ENCODE measurements at regions not wholly inside any gene's neighbourhood (a gene's known extent, or its start where the extent isn't known, plus 50 kb on each side); places are given as distances from the start of the nearest gene placed in this dataset.
A peak's percentile ranks its signal among the peaks of the same experiment; 100 is the strongest.
"Not testable (repeated sequence)": the region's sequence is repeated elsewhere in the genome, so short reads cannot be mapped to it uniquely, and the experiment has no call there.

GRCh38 chr21:27885296-27885711 lies 918.4 kb upstream of the ADAMTS5 start:
- no peak for TF ChIP-seq CTCF (IDR thresholded peaks at IDR 0.05; ENCODE audit: insufficient read depth, low read length)
- no peak for DNase-seq (ENCODE audit: low read depth)
- no peak overlapping the region for H3K4me3 ChIP-seq (ENCODE audit: low read depth, low read length)

DNA sequence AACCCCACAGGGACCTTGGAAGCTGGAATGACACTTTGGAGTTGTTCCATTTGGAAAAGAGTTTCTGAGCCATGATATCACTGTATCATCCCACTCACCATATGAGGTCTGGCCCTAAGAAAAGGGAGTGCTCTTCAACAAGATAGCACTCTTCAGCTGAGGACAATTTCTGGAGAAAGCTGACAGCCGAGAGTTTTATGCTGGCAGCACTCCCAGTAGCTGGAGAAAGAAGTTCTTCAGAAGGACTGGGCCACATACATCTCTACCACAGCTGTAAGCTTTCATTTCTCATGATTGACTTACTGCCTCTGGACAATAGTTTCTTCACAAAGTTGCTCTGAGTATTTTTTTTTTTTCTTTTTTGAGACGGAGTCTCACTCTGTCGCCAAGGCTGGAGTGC lies 914.4 kb upstream of the ADAMTS5 start:
- peak; percentile 43 for DNase-seq (ENCODE audit: low read depth)
- not testable (repeated sequence) for H3K4me3 ChIP-seq (ENCODE audit: low read depth, low read length)

GRCh38 chr21:27872411-27872810 lies 905.5 kb upstream of the ADAMTS5 start:
- H3K4me3 ChIP-seq (ENCODE audit: low read depth, low read length): not testable (repeated sequence)
- DNase-seq (ENCODE audit: low read depth): peak; percentile 37

DNA sequence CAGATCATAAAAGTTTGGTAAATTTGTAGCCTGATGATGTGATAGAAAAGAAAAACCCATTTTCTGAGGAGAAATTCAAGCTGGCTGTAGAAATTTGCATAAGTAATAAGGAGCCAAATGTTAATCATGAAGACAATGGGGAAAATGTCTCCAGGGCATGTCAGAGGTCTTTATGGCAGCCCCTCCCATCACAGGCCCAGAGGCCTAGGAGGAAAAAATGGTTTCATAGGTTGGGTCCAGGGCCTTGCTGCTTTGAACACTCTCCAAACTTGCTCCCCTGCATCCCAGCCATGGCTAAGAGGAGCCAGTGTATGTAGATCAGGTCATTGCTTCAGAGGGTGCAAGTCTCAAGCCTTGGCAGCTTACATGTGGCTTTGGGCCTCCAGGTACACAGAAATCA lies 903.9 kb upstream of the ADAMTS5 start:
- DNase-seq (ENCODE audit: low read depth); H3K4me3 ChIP-seq (ENCODE audit: low read depth, low read length): not testable (repeated sequence)

- peak; percentile 84 for DNase-seq (ENCODE audit: low read depth)
- H3K4me3 ChIP-seq (ENCODE audit: low read depth, low read length): not testable (repeated sequence)
Observed at GRCh38 chr21:27860314-27860955, 893.5 kb upstream of the ADAMTS5 start.

DNA sequence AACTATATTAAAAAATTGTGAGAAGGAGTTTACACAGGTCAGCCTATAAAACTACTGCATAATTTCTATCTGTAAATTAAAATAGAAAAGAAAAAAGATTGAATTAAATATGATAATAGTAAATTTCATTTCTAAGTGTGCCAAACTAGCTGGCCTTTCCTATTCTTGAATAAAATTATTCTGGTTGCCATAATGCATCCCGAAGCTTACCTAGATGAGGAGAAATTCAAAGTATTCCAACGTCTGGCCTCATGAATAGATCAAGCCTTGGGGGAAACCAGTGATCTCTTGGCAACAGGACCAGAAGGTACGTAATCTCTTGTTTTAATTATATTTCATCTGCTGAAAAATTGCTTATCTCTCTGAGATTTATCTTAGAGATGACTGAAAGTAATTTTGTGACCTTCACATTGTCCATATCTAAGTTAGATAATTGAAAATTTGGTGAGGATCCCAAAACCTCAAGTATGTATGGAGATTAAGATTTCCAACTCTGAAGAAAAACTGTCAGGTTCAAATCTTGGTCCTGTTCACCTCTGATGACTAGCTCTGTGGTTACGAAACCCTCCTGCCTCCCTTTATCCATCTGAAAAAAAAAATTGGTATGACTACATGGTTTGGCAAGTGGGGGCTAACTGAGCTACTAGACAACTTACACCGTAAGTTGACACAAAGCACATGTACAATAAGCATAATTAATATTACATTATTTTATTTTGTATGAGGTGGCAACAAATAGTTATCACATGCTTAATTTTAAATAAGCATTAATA lies 891.4 kb upstream of the ADAMTS5 start:
- peak; percentile 91 for DNase-seq (ENCODE audit: low read depth)
- H3K4me3 ChIP-seq (ENCODE audit: low read depth, low read length): not testable (repeated sequence)

DNA sequence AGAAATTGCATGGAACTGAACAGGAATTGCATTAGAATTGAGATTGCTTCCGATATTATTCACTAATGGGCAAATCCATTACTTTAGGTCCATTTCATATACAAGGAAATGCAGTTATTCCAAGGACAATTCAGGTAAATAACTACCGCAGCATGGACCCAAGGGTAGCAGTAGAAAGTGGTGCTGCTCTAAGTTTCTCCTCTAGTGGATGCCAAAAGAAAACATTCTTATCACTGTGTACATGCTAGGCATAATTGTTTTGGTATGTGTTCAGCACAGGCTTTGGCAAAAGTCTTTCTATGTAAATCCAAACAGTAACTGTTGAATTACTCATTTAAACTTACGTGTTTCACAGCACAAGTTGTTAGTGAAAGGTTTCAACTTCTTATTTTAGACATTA lies 890.1 kb upstream of the ADAMTS5 start:
- DNase-seq (ENCODE audit: low read depth): peak; percentile 68
- H3K4me3 ChIP-seq (ENCODE audit: low read depth, low read length): not testable (repeated sequence)

DNA sequence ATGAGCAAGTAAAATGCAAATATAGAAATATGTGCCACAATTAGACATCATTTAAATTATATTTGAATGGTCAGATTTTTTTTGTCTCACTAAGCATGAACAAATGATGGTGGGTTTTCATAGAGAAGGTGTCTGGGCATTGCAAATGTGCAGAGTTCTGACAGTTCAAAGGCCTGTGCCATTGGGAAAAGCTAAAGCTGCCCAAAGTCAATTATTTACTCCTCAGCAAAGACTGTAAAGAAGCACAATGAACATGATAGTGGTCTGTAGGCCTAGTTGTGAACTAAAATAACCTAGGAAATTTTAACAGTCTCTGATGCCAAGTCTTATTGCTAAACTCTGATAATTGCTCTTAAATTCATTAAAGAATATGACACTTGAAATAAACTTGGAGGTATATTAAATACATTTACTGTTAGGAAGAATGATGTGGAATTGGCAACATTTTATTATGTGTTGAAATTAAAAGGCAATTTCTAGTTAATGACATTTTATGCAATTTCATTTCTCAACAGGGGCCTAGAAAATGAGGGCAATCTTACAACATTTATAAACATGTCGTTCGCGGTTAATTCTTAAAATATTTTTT lies 874.3 kb upstream of the ADAMTS5 start:
- no peak for TF ChIP-seq CTCF (IDR thresholded peaks at IDR 0.05; ENCODE audit: insufficient read depth, low read length)
- no peak for DNase-seq (ENCODE audit: low read depth)
- H3K4me3 ChIP-seq (ENCODE audit: low read depth, low read length): no peak overlapping the region

DNA sequence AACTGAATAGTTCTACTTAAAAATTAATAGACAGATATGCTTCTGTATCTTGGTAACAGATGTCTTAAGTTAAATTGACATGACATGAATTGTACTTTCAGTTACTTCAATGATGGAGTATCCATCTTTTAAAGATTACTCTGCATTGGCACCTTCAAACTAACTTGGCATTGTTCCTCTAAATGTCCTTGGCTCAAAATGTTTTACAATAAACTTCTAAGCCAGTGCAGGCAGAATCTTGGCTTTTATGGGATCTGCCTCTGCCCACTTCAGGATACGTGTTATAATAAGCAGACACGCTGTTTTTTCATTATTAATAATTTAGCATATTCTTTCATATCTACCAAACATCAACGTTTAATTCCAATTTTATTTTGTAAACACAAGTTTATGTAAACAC lies 873.4 kb upstream of the ADAMTS5 start:
- DNase-seq (ENCODE audit: low read depth): no peak
- no peak for TF ChIP-seq CTCF (IDR thresholded peaks at IDR 0.05; ENCODE audit: insufficient read depth, low read length)
- no peak overlapping the region for H3K4me3 ChIP-seq (ENCODE audit: low read depth, low read length)

DNA sequence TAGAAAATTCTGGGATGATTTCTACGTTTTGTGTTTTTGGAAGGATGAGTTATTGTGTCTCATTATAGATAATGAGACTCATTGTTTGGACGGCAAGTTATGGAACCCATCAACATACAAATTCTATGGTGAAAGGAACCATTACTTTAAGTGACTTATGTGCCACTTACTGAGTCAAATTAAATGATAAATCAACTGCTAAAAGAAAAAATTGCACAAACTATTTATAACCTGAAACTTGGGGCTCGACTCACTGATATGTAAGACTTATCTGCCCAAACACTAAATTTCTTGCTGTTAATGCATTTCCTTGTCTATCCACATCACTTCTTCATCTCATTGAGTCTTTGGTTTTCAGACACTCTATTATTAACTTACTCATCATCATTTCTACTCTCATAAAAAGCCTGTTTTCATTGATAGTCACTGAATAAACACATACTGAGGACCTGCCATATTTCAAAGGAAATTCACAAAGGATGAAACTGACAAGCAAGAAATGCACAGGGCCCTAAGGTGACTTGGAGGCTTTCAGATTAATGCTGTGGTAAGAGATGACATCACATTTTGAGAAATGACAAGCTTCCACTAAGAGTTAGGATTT lies 872.7 kb upstream of the ADAMTS5 start:
- no peak overlapping the region for H3K4me3 ChIP-seq (ENCODE audit: low read depth, low read length)
- TF ChIP-seq CTCF (IDR thresholded peaks at IDR 0.05; ENCODE audit: insufficient read depth, low read length): no peak
- no peak for DNase-seq (ENCODE audit: low read depth)
